BJ (cell line): ENCODE measurements at regions not wholly inside any gene's neighbourhood (a gene's known extent, or its start where the extent isn't known, plus 50 kb on each side); places are given as distances from the start of the nearest gene placed in this dataset.
A peak's percentile ranks its signal among the peaks of the same experiment; 100 is the strongest.

ENCODE experiments used
- CTCF ChIA-PET: fragments of 350-600 bp; formaldehyde crosslinking; extraction: SDS; loops from one replicate; lab custom pipeline; 2021; ENCODE audit warnings: antibody characterized with exemption, inconsistent platforms; lab: Yijun Ruan, JAX
- POLR2A ChIA-PET: fragments of 300-600 bp; sonication (Branson Sonifier 250); formaldehyde crosslinking; extraction: SDS; loops from one replicate; lab custom pipeline; 2021; ENCODE audit warnings: antibody characterized with exemption; lab: Charles Lee
- DNase-seq: peaks from one replicate; pipeline ENCODE4 v3.0.0-alpha.2; 2011; ENCODE audit warnings: low read depth
- H3K27me3 ChIP-seq: 2 replicates; pipeline ENCODE4 v1.6.0; 2011; ENCODE audit warnings: low read length; ENCODE audit not compliant: control insufficient read depth, insufficient read depth
- H3K36me3 ChIP-seq: 2 replicates; pipeline ENCODE4 v1.5.1; 2011; ENCODE audit warnings: low read length; ENCODE audit not compliant: control insufficient read depth, insufficient read depth
- H3K4me3 ChIP-seq: 2 replicates; pipeline ENCODE4 v1.5.1; 2011; ENCODE audit warnings: low read depth, mild to moderate bottlenecking, control low read depth, low read length
- TF ChIP-seq, protein P1 (sequence below): IDR thresholded peaks from 2 replicates; pipeline ENCODE4 v1.5.1; 2011; ENCODE audit warnings: low read depth, mild to moderate bottlenecking, control low read depth, inconsistent platforms, low read length, moderate library complexity; ENCODE audit not compliant: insufficient read depth

DNA sequence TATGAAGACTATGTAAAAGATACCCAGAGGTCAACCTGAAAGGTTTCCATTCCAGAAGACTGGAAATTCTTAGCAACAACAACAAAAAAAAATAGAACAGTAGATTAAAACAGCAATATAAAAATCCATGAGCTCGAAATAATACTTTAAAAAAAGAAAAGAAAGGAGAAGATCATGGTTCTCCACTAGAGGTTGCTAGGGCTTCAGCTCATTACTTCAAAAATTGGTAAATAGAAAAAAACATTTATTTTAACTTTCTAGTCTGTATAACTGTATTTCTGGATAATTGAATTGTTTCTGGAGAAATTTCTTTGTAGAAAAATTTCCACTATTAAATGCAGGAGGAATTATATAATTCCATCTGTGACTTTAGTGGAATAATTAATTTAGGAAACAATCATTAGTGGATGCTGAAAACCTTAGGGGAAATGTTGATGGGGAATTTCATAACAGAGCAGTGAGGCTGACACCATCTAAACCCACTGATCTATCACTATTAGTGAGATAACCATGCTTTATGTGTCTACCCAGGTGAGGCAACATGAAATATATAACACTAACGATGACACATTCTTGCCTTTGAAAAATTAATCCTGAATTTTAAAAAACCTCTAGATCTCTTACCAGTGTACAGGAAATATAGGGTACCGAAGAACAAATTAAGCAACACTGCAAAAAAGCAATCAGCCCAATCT is 62.5 kb upstream of the SNRK start:
- CTCF ChIA-PET: interaction anchor here (0.6 to 1.8 kb wide), 8 partner anchors 9 to 681 kb away, joined by 3 to 8 read pairs (median 4); no protein-coding TSS in a partner anchor
- Histone ChIP-seq H3K27me3 (no peaks in the 10 kb centered on the region; the same call in 1 of the 2 replicates), H3K36me3 (no peaks in the 10 kb centered on the region), H3K4me3 (no peak overlapping the region)
- no peak for DNase-seq
- TF ChIP-seq, protein P1, sequence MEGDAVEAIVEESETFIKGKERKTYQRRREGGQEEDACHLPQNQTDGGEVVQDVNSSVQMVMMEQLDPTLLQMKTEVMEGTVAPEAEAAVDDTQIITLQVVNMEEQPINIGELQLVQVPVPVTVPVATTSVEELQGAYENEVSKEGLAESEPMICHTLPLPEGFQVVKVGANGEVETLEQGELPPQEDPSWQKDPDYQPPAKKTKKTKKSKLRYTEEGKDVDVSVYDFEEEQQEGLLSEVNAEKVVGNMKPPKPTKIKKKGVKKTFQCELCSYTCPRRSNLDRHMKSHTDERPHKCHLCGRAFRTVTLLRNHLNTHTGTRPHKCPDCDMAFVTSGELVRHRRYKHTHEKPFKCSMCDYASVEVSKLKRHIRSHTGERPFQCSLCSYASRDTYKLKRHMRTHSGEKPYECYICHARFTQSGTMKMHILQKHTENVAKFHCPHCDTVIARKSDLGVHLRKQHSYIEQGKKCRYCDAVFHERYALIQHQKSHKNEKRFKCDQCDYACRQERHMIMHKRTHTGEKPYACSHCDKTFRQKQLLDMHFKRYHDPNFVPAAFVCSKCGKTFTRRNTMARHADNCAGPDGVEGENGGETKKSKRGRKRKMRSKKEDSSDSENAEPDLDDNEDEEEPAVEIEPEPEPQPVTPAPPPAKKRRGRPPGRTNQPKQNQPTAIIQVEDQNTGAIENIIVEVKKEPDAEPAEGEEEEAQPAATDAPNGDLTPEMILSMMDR: peak; percentile 43
- POLR2A ChIA-PET: no interaction called here

GRCh38 chr3:43222590-43222989 is 63.8 kb upstream of the SNRK start:
- TF ChIP-seq, protein P1: no peak
- Histone ChIP-seq H3K4me3 (no peak overlapping the region), H3K27me3 (no peaks in the 10 kb centered on the region; the same call in 1 of the 2 replicates), H3K36me3 (no peaks in the 10 kb centered on the region)
- CTCF ChIA-PET: interaction anchor here (1.0 kb wide), 1 partner anchor 278 kb away, joined by 4 read pairs; no protein-coding TSS in a partner anchor
- POLR2A ChIA-PET: no interaction called here
- DNase-seq: no peak

DNA sequence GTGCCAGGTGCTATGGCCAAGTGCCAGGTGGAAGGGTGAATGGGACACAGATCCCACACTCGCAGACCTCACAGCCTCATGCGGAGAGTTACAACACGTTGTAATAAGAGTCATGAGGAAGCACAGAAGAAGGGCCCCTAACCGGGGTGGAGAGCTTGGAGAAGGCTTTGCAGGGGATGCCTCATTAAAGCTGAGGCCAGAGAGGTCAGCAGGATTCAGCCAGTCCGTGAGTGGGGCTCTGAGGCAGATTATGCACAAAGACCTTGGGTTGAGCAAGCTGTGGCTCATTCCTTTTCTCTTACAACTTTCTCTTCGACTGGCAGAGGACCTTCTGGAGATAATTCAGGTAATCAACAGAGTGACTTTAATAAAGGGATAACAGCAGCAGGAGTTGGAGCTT is 65.3 kb upstream of the SNRK start:
- ChIA-PET POLR2A (no interaction called here), CTCF (interaction anchor here (1.5 kb wide), 1 partner anchor 259 kb away, joined by 3 read pairs; no protein-coding TSS in a partner anchor)
- no peaks in the 10 kb centered on the region for H3K36me3 ChIP-seq
- no peaks in the 10 kb centered on the region; the same call in 1 of the 2 replicates for H3K27me3 ChIP-seq
- H3K4me3 ChIP-seq: no peak overlapping the region
- DNase-seq: no peak
- TF ChIP-seq, protein P1: no peak

DNA sequence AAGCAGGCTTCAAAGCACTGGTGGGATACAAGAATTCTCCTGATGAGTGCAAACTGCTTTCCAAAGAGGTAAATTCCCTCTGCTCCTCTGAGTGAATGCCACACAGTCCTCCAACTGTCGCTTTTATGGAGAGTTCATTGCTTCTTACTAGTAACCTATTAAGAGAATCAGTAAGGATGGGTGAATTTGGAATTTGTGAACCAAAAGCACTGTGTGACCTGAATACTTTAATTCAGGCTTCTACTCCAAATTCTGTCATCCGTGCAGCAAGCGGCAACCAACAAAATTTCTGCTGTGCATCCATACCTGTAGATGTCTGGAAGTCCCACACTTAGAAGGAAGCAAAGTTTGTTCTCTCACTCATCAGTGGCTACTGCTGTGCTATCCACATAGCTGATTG is 66.7 kb upstream of the SNRK start:
- H3K27me3 ChIP-seq: peaks cover 1% of the 10 kb centered on the region; the same call in 1 of the 2 replicates
- no peak overlapping the region for H3K4me3 ChIP-seq
- POLR2A ChIA-PET: no interaction called here
- CTCF ChIA-PET: interaction anchor here (0.9 to 1.0 kb wide), 2 partner anchors 11 to 284 kb away, joined by 3 read pairs; no protein-coding TSS in a partner anchor
- H3K36me3 ChIP-seq: no peaks in the 10 kb centered on the region
- DNase-seq: no peak
- TF ChIP-seq, protein P1: no peak

GRCh38 chr3:43218921-43219320 is 67.4 kb upstream of the SNRK start:
- no peak overlapping the region for H3K4me3 ChIP-seq
- TF ChIP-seq, protein P1: no peak
- no peak for DNase-seq
- CTCF ChIA-PET: interaction anchor here (0.9 kb wide), 1 partner anchor 11 kb away, joined by 3 read pairs; no protein-coding TSS in a partner anchor
- H3K36me3 ChIP-seq: no peaks in the 10 kb centered on the region
- peaks cover 1% of the 10 kb centered on the region; the same call in 1 of the 2 replicates for H3K27me3 ChIP-seq
- POLR2A ChIA-PET: no interaction called here
